CD4-positive, alpha-beta T cell treated with Interleukin-17A for 1 hour (primary cell): ENCODE measurements at regions not wholly inside any gene's neighbourhood (a gene's known extent, or its start where the extent isn't known, plus 50 kb on each side); places are given as distances from the start of the nearest gene placed in this dataset.

Experiments used
- DNase-seq: peaks from one replicate; pipeline ENCODE4 v3.0.0-alpha.2; 2020

- no peak for DNase-seq
Measured at GRCh38 chr6:99138445-99138844, 190.7 kb upstream of the FBXL4 start.

GRCh38 chr6:99137314-99137713 is 189.6 kb upstream of the FBXL4 start:
- no peak for DNase-seq

- no peak for DNase-seq
Measured at GRCh38 chr6:99136488-99136887, 188.7 kb upstream of the FBXL4 start.

GRCh38 chr6:99132026-99132635 is 184.4 kb upstream of the FBXL4 start:
- DNase-seq, result no peak

- no peak for DNase-seq
Measured at GRCh38 chr6:99130897-99131873, 183.4 kb upstream of the FBXL4 start.

GRCh38 chr6:99129835-99130234 is 182.1 kb upstream of the FBXL4 start:
- no peak for DNase-seq

- DNase-seq, result no peak
Measured at GRCh38 chr6:99121748-99122147, 174.0 kb upstream of the FBXL4 start.

- DNase-seq, result no peak
Measured at GRCh38 chr6:99120641-99121040, 172.9 kb upstream of the FBXL4 start.

- peak; percentile 43 for DNase-seq
Measured at GRCh38 chr6:99119109-99120031, 171.6 kb upstream of the FBXL4 start.

GRCh38 chr6:99114769-99115406 is 167.1 kb upstream of the FBXL4 start:
- DNase-seq, result no peak

- DNase-seq, result no peak
Measured at GRCh38 chr6:99111590-99111989, 163.8 kb upstream of the FBXL4 start.

- no peak for DNase-seq
Measured at GRCh38 chr6:99110029-99110428, 162.3 kb upstream of the FBXL4 start.

GRCh38 chr6:99104218-99104617 is 156.5 kb upstream of the FBXL4 start:
- no peak for DNase-seq

GRCh38 chr6:99099243-99099642 is 151.5 kb upstream of the FBXL4 start:
- no peak for DNase-seq

GRCh38 chr6:99096170-99096569 is 148.4 kb upstream of the FBXL4 start:
- no peak for DNase-seq

- no peak for DNase-seq
Measured at GRCh38 chr6:99093456-99094190, 145.9 kb upstream of the FBXL4 start.

GRCh38 chr6:99092461-99092860 is 144.7 kb upstream of the FBXL4 start:
- no peak for DNase-seq

- DNase-seq, result no peak
Measured at GRCh38 chr6:99091985-99092384, 144.2 kb upstream of the FBXL4 start.

- DNase-seq, result no peak
Measured at GRCh38 chr6:99080191-99080590, 132.4 kb upstream of the FBXL4 start.

- DNase-seq, result no peak
Measured at GRCh38 chr6:99079058-99079457, 131.3 kb upstream of the FBXL4 start.

GRCh38 chr6:99073223-99073622 is 125.5 kb upstream of the FBXL4 start:
- no peak for DNase-seq

GRCh38 chr6:99066044-99066443 is 118.3 kb upstream of the FBXL4 start:
- no peak for DNase-seq
